Natural killer cell (primary cell): ENCODE measurements at regions not wholly inside any gene's neighbourhood (a gene's known extent, or its start where the extent isn't known, plus 50 kb on each side); places are given as distances from the start of the nearest gene placed in this dataset.

ENCODE experiments used
- ATAC-seq, 3 donors: fragments of 150-1000 bp in 2 of 3; fragments of 200-7000 bp in 1 of 3; cut with Tn5 transposase; 1 replicate in 1 of 3; 2 replicates in 2 of 3; pipeline ENCODE4 v1.10.0; 2021; ENCODE audit warnings: mild to moderate bottlenecking in 2 of 3, moderate library complexity in 2 of 3
- DNase-seq, 2 donors: peaks; one replicate each; pipeline versions ENCODE4 v3.0.0 to v3.0.0-alpha.2; 2013 to 2021; ENCODE audit warnings: mixed read lengths in 1 of 2
- H3K27ac ChIP-seq: one replicate; pipeline ENCODE4 v1.5.1; 2013; ENCODE audit warnings: mild to moderate bottlenecking, low read length
- H3K27me3 ChIP-seq: one replicate; pipeline ENCODE4 v1.6.1; 2013; ENCODE audit warnings: low read length; ENCODE audit not compliant: control insufficient read depth, insufficient read depth
- H3K36me3 ChIP-seq: one replicate; pipeline ENCODE4 v1.6.1; 2013; ENCODE audit warnings: low read length; ENCODE audit not compliant: control insufficient read depth, insufficient read depth
- H3K4me1 ChIP-seq: one replicate; pipeline ENCODE4 v1.6.1; 2013; ENCODE audit warnings: low read length; ENCODE audit not compliant: control insufficient read depth, insufficient read depth
- H3K4me3 ChIP-seq: one replicate; pipeline ENCODE4 v1.5.1; 2013; ENCODE audit warnings: low read length
- H3K9me3 ChIP-seq: one replicate; pipeline ENCODE4 v1.6.1; 2013; ENCODE audit warnings: low read length; ENCODE audit not compliant: control insufficient read depth, insufficient read depth
- H3K27ac Mint-ChIP-seq, 2 donors: one replicate each; pipeline ENCODE4 v1.8.0; 2022; ENCODE audit warnings: mild to moderate bottlenecking in 2 of 2, mixed read lengths in 2 of 2, moderate library complexity in 1 of 2
- H3K27me3 Mint-ChIP-seq, 2 donors: one replicate each; pipeline ENCODE4 v1.8.0; 2022; ENCODE audit warnings: low read depth in 2 of 2, mixed read lengths in 2 of 2
- H3K36me3 Mint-ChIP-seq: one replicate; pipeline ENCODE4 v1.8.0; 2022; ENCODE audit warnings: mixed read lengths
- H3K4me1 Mint-ChIP-seq, 2 donors: one replicate each; pipeline ENCODE4 v1.8.0; 2022; ENCODE audit warnings: mixed read lengths in 2 of 2
- H3K4me3 Mint-ChIP-seq: one replicate; pipeline ENCODE4 v1.8.0; 2022; ENCODE audit warnings: mild to moderate bottlenecking, moderate library complexity, mixed read lengths
- H3K9me3 Mint-ChIP-seq, 2 donors: one replicate each; pipeline ENCODE4 v1.8.0; 2022; ENCODE audit warnings: mixed read lengths in 2 of 2
- CTCF ChIP-seq: fragments of 200-600 bp; IDR thresholded peaks from one replicate; pipeline ENCODE4 v1.8.0; 2022; ENCODE audit warnings: antibody characterized with exemption
- WGBS: methylation state at CpG from one replicate; pipeline ENCODE4 v1.1.7; 2013; ENCODE audit warnings: missing lambda C conversion rate; ENCODE audit not compliant: insufficient coverage; 5-methylcytosine and 5-hydroxymethylcytosine counted together
- intact Hi-C: fragments of 100-400 bp; cut with micrococcal nuclease; formaldehyde crosslinking; loops from one replicate; pipeline ENCODE4 v1.14.2; 2022

GRCh38 chr5:133851521-133851920 is 116.9 kb downstream of the C5orf15 start:
- peaks cover 0 to 15% of the 10 kb centered on the region in 2 donors for H3K4me1 Mint-ChIP-seq
- DNase-seq (no peak), ATAC-seq (no peak)
- intact Hi-C loops: no loop called here
- no peaks in the 10 kb centered on the region for H3K27me3 ChIP-seq
- no peak overlapping the region for H3K4me3 Mint-ChIP-seq
- H3K4me3 ChIP-seq: no peak overlapping the region
- no peak for TF ChIP-seq CTCF
- no peaks in the 10 kb centered on the region for H3K36me3 ChIP-seq
- H3K9me3 ChIP-seq: no peaks in the 10 kb centered on the region
- no peaks in the 10 kb centered on the region for H3K36me3 Mint-ChIP-seq
- H3K9me3 Mint-ChIP-seq: no peaks in the 10 kb centered on the region
- H3K4me1 ChIP-seq: peaks cover 9% of the 10 kb centered on the region
- peaks cover 6 to 10% of the 10 kb centered on the region in 2 donors for H3K27me3 Mint-ChIP-seq
- H3K27ac ChIP-seq: no peak overlapping the region
- H3K27ac Mint-ChIP-seq: no peak overlapping the region
- WGBS: 67% methylated on average over 1 of the region's 2 CpGs

GRCh38 chr5:133850811-133851210 is 117.6 kb downstream of the C5orf15 start:
- Histone ChIP-seq H3K9me3 (no peaks in the 10 kb centered on the region), H3K27me3 (no peaks in the 10 kb centered on the region), H3K4me1 (peaks cover 11% of the 10 kb centered on the region), H3K27ac (no peak overlapping the region), H3K4me3 (no peak overlapping the region), H3K36me3 (no peaks in the 10 kb centered on the region)
- Mint-ChIP-seq H3K27me3 (peaks cover 6 to 10% of the 10 kb centered on the region in 2 donors), H3K36me3 (no peaks in the 10 kb centered on the region), H3K9me3 (no peaks in the 10 kb centered on the region), H3K4me3 (no peak overlapping the region), H3K4me1 (peaks cover 0 to 15% of the 10 kb centered on the region in 2 donors), H3K27ac (no peak overlapping the region)
- DNase-seq: no peak
- intact Hi-C loops: no loop called here
- ATAC-seq: no peak
- WGBS: 97% methylated on average over 4 of the region's 5 CpGs
- TF ChIP-seq CTCF: no peak

- Histone ChIP-seq H3K27me3 (no peaks in the 10 kb centered on the region), H3K9me3 (no peaks in the 10 kb centered on the region), H3K27ac (no peak overlapping the region), H3K36me3 (no peaks in the 10 kb centered on the region), H3K4me1 (peaks cover 11% of the 10 kb centered on the region), H3K4me3 (no peak overlapping the region)
- no peak overlapping the region for H3K4me3 Mint-ChIP-seq
- H3K4me1 Mint-ChIP-seq: peaks cover 0 to 15% of the 10 kb centered on the region in 2 donors
- H3K27ac Mint-ChIP-seq: no peak overlapping the region
- WGBS: 72% methylated on average over 8 of the region's 8 CpGs
- H3K27me3 Mint-ChIP-seq: peaks cover 0 to 2% of the 10 kb centered on the region in 2 donors
- no peaks in the 10 kb centered on the region for H3K9me3 Mint-ChIP-seq
- H3K36me3 Mint-ChIP-seq: no peaks in the 10 kb centered on the region
- TF ChIP-seq CTCF: no peak
- no peak for DNase-seq
- ATAC-seq: peak in 1 of 3 donors; percentile 22
- intact Hi-C loops: no loop called here
Measured at GRCh38 chr5:133849116-133849515, 119.3 kb downstream of the C5orf15 start.

- no peak for DNase-seq
- Histone ChIP-seq H3K27me3 (no peaks in the 10 kb centered on the region), H3K36me3 (no peaks in the 10 kb centered on the region), H3K9me3 (no peaks in the 10 kb centered on the region), H3K4me1 (peaks cover 11% of the 10 kb centered on the region), H3K27ac (no peak overlapping the region), H3K4me3 (no peak overlapping the region)
- H3K36me3 Mint-ChIP-seq: no peaks in the 10 kb centered on the region
- peaks cover 0 to 2% of the 10 kb centered on the region in 2 donors for H3K27me3 Mint-ChIP-seq
- WGBS: 45% methylated on average over 4 of the region's 7 CpGs
- peaks cover 0 to 15% of the 10 kb centered on the region in 2 donors for H3K4me1 Mint-ChIP-seq
- H3K9me3 Mint-ChIP-seq: no peaks in the 10 kb centered on the region
- H3K4me3 Mint-ChIP-seq: no peak overlapping the region
- intact Hi-C loops: no loop called here
- TF ChIP-seq CTCF: no peak
- H3K27ac Mint-ChIP-seq: no peak overlapping the region
- ATAC-seq: peak in 1 of 3 donors; percentile 52
Measured at GRCh38 chr5:133848341-133848811, 120.0 kb downstream of the C5orf15 start.
